Neural crest cell (in vitro differentiated cells): ENCODE measurements at regions not wholly inside any gene's neighbourhood (a gene's known extent, or its start where the extent isn't known, plus 50 kb on each side); places are given as distances from the start of the nearest gene placed in this dataset.
A peak's percentile ranks its signal among the peaks of the same experiment; 100 is the strongest.

Experiments
- DNase-seq: peaks from one replicate; pipeline ENCODE4 v3.0.0; 2021; ENCODE audit warnings: low read depth, mixed read lengths, low spot score
- H3K27ac Mint-ChIP-seq: one replicate; pipeline ENCODE4 v1.8.0; 2021; ENCODE audit warnings: mild to moderate bottlenecking, mixed read lengths; ENCODE audit not compliant: unreplicated experiment
- H3K27me3 Mint-ChIP-seq: 2 replicates; pipeline ENCODE4 v1.8.0; 2021; ENCODE audit warnings: low read depth, mild to moderate bottlenecking, mixed read lengths
- H3K36me3 Mint-ChIP-seq: 2 replicates; pipeline ENCODE4 v1.8.0; 2021; ENCODE audit warnings: low read depth, mild to moderate bottlenecking, mixed read lengths
- H3K4me1 Mint-ChIP-seq: 2 replicates; pipeline ENCODE4 v1.8.0; 2021; ENCODE audit warnings: mixed read lengths
- H3K4me3 Mint-ChIP-seq: one replicate; pipeline ENCODE4 v1.8.0; 2021; ENCODE audit warnings: mild to moderate bottlenecking, mixed read lengths
- H3K9me3 Mint-ChIP-seq: 2 replicates; pipeline ENCODE4 v1.8.0; 2021; ENCODE audit warnings: mixed read lengths
- TF ChIP-seq, protein P1 (sequence below): fragments of 200-600 bp; sonication (generic); conservative IDR thresholded peaks from 2 replicates; pipeline ENCODE4 v1.5.0; 2021; ENCODE audit warnings: antibody characterized with exemption, mild to moderate bottlenecking

- Mint-ChIP-seq H3K27me3 (no peaks in the 10 kb centered on the region), H3K9me3 (no peaks in the 10 kb centered on the region), H3K36me3 (no peaks in the 10 kb centered on the region), H3K27ac (peak overlapping the region; percentile 27), H3K4me1 (peaks cover 27% of the 10 kb centered on the region), H3K4me3 (no peak overlapping the region)
- no peak for DNase-seq
- TF ChIP-seq, protein P1, sequence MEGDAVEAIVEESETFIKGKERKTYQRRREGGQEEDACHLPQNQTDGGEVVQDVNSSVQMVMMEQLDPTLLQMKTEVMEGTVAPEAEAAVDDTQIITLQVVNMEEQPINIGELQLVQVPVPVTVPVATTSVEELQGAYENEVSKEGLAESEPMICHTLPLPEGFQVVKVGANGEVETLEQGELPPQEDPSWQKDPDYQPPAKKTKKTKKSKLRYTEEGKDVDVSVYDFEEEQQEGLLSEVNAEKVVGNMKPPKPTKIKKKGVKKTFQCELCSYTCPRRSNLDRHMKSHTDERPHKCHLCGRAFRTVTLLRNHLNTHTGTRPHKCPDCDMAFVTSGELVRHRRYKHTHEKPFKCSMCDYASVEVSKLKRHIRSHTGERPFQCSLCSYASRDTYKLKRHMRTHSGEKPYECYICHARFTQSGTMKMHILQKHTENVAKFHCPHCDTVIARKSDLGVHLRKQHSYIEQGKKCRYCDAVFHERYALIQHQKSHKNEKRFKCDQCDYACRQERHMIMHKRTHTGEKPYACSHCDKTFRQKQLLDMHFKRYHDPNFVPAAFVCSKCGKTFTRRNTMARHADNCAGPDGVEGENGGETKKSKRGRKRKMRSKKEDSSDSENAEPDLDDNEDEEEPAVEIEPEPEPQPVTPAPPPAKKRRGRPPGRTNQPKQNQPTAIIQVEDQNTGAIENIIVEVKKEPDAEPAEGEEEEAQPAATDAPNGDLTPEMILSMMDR, result no peak
These were observed 88.2 kb downstream of the PALM2AKAP2 start for GRCh38 chr9:109868207-109868606.

DNA sequence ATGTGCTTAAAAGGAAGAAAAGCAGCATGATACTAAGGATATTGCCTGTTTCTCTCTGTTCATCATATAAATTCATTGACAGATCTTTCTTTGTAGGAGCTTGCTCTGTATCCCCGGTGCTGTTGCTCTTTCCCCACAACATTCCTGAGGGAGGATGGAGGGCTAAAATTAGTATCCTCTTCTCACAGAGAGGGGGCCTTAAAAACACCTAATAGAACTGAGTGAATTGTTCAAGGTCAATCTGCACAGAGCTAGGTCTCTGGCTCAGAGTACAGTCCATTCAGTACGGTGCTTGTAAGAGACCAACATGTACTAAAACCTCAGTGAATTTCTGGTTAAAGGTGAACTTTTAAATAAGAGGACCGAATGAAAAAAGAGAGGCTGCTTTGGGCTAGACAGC lies 88.7 kb downstream of the PALM2AKAP2 start:
- no peak overlapping the region for H3K4me3 Mint-ChIP-seq
- H3K27ac Mint-ChIP-seq, result no peak overlapping the region
- no peak for DNase-seq
- TF ChIP-seq, protein P1, result no peak
- H3K4me1 Mint-ChIP-seq, result peaks cover 27% of the 10 kb centered on the region
- no peaks in the 10 kb centered on the region for H3K36me3 Mint-ChIP-seq
- no peaks in the 10 kb centered on the region for H3K27me3 Mint-ChIP-seq
- H3K9me3 Mint-ChIP-seq, result no peaks in the 10 kb centered on the region

DNA sequence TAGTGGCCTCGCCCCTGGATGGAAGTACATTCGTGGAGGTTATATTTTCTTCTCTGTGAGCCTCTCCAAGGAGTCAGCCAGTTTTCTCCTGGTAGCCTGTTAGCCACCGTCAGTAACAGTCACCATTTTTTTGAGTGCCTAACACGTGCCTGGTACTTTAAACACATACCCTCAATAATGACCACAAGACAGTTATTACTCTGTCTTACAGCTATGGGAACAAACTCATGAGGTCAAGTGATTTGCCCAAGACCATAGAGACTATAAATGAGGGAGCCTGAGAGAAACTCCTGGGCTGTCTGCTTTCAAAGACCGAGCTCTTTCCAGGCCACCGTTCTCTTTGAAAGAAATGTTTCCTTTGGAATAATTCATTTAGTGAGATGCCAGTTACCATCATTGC lies 90.4 kb downstream of the PALM2AKAP2 start:
- TF ChIP-seq, protein P1, result no peak
- Mint-ChIP-seq H3K9me3 (no peaks in the 10 kb centered on the region), H3K36me3 (no peaks in the 10 kb centered on the region), H3K4me1 (peaks cover 23% of the 10 kb centered on the region), H3K27me3 (no peaks in the 10 kb centered on the region), H3K4me3 (no peak overlapping the region), H3K27ac (no peak overlapping the region)
- no peak for DNase-seq

GRCh38 chr9:109872901-109873300 lies 92.9 kb downstream of the PALM2AKAP2 start:
- H3K27me3 Mint-ChIP-seq, result no peaks in the 10 kb centered on the region
- TF ChIP-seq, protein P1, result no peak
- no peak overlapping the region for H3K4me3 Mint-ChIP-seq
- DNase-seq, result no peak
- no peaks in the 10 kb centered on the region for H3K9me3 Mint-ChIP-seq
- no peak overlapping the region for H3K27ac Mint-ChIP-seq
- H3K4me1 Mint-ChIP-seq, result peaks cover 16% of the 10 kb centered on the region
- H3K36me3 Mint-ChIP-seq, result no peaks in the 10 kb centered on the region

GRCh38 chr9:109875495-109876129 lies 95.6 kb downstream of the PALM2AKAP2 start:
- no peak for DNase-seq
- Mint-ChIP-seq H3K4me3 (no peak overlapping the region), H3K27me3 (no peaks in the 10 kb centered on the region), H3K9me3 (peaks cover 4% of the 10 kb centered on the region), H3K36me3 (no peaks in the 10 kb centered on the region), H3K27ac (no peak overlapping the region), H3K4me1 (peaks cover 10% of the 10 kb centered on the region)
- TF ChIP-seq, protein P1, result no peak
